HG03575 (cell line): ENCODE measurements at regions not wholly inside any gene's neighbourhood (a gene's known extent, or its start where the extent isn't known, plus 50 kb on each side); places are given as distances from the start of the nearest gene placed in this dataset.

ENCODE experiments used
- ATAC-seq: cut with Tn5 transposase; IDR thresholded peaks from one replicate; pipeline ENCODE4 v1.9.1; 2021; ENCODE audit not compliant: unreplicated experiment, insufficient number of reproducible peaks, low FRiP score; ENCODE audit errors: extremely low read depth

DNA sequence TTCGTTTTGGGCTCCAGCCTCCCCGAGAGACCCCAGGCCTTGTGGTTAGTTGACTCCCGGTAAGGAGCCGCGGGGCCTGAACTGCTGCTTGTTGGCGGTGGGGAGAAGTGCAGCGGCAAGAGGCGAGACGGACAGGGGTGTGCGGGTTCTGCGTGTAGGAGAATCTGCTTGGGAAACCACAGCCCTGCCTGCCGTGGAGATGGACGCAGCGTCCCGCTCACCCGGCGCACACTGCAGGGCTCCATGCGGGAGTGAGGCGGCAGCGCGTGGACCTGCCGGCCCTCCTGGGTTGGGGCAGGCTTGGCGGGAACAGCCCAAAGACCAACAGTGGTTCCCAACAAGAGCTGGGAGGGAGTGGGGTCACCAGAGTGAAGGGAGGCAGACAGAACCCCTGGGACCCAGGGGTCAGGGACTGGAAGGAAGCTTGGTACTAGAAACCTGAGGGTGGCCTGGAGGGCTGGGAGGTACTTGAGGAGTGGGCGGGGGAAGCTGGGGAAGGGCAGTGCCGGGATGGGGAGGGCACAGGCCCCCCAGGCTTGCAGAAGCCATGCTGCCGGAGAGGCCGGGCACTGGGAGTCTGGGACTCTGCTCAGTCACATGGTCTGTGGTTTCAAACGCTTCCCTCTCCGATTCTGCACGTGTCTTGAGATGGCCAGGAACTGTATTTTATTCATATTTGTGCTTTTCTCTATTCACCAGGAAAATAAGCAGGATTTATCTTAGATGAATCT, 70.8 kb downstream of the RGS12 start:
- no peak for ATAC-seq

DNA sequence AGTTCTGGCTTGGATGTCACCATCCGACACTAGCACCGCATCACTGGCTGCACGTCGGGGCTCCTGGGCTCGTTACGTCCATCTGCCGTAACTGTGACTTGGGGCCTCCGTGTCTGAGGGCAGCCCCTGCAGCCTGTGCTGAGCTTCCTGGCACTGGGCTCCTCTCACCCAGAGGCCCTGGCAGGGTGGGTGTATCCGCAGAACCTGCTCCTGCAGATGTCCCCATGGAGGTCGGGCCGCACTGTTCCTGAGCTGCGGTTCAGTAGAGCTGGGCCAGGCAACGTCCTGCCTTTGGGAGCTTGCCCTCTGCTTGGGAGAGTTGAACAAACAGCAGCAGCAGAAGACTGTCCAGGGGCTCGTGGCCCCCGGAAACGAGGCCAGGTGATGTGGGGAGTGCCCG, 71.4 kb downstream of the RGS12 start:
- ATAC-seq: no peak

DNA sequence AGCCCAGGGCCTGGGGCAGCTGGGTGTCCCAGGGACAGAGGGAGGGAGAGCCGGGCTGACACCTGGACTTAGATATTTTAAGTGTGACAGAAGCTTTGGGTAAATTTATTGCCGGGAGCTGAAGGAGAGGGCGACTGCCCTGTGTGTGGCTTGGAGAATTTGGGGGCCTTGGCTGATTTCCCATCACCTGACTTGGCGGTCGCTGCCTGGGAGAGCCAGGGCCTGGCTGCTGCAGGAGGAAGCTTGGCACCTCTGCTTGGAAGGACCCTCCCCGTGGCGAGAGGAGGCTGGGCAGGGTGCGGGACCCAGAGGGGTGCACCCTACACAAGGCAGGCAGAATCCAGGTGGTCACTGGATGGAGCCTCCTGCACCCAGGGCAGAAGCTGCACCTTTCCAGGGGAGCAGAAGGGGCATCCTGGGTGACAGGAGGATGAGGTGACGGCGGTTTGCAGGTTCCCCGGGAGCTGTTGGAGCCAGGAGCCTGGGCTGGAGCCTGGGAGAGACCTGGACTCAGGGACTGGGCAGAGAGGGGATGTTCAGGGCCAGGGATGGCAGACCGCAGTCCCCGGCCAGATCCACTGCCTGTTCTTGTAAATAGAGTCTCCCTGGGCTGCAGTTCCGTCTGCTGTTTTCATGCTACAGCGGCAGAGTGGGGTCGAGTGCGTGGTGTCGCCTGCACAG, 72.0 kb downstream of the RGS12 start:
- no peak for ATAC-seq

DNA sequence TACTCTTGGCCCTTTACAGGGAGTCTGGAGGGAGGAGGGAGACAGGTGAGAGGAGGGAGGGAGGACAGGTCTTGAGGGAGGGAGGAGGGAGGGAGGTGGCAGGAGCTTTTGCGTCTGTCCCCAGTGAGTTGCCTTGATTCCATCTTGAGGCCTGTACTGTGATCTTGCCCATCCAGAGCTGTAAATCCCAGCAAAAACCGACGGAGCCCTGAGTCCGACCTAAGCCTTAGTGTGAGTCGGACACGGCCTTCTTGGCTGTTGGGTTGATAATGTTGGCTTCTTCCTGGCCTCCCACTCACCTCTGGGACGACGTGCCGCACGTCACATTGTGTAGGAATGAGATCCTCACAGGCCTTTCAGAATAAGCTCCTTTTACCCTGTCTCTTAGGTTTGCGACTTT, 72.5 kb downstream of the RGS12 start:
- no peak for ATAC-seq

DNA sequence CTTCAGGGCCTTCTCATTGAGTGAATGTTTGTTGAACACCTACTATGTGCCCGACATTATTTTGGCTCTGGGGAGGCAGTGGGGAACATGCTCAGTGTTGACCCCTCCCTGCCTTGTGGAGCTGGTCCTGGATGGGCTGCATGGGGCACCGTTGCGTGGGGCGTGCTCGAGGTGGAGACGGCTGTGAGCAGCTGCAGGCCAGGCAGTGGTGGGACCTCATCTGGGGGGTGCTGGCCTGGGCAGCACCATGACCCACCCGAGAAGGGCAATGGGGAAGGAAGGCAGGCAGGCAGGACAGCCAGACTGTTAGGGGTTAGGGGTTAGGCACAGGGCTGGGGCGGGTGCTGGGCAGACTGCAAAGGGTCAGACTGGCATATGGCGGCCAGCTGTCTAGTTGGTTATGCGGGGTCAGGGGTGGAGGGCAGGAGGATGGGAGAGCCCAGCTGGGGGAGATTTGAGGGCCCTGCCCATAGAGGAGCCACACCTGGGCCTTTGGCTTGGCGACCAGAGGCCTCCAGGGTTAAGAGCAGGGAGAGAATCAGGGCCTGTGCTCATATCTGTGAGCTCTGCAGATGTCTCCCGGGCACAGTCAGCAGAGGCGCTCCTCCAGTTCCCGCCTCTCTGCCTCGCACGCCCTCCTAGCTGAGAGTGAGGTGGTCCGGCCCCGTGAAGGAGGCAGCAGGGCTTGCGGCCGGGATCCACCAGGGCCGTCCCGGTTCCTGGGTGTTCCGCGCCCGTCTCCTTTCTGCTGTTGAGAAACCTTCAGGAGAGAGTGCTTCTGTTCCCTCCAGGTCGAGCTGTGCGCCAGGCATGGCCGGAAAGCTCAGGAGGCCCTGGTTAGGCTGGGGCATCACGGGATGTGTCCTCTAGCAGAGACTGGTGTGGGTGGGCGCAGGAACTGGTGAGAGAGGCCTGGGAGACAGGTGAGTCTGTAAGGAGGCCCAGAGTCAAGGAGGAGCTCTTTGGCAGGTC, 73.3 kb downstream of the RGS12 start:
- ATAC-seq: no peak

DNA sequence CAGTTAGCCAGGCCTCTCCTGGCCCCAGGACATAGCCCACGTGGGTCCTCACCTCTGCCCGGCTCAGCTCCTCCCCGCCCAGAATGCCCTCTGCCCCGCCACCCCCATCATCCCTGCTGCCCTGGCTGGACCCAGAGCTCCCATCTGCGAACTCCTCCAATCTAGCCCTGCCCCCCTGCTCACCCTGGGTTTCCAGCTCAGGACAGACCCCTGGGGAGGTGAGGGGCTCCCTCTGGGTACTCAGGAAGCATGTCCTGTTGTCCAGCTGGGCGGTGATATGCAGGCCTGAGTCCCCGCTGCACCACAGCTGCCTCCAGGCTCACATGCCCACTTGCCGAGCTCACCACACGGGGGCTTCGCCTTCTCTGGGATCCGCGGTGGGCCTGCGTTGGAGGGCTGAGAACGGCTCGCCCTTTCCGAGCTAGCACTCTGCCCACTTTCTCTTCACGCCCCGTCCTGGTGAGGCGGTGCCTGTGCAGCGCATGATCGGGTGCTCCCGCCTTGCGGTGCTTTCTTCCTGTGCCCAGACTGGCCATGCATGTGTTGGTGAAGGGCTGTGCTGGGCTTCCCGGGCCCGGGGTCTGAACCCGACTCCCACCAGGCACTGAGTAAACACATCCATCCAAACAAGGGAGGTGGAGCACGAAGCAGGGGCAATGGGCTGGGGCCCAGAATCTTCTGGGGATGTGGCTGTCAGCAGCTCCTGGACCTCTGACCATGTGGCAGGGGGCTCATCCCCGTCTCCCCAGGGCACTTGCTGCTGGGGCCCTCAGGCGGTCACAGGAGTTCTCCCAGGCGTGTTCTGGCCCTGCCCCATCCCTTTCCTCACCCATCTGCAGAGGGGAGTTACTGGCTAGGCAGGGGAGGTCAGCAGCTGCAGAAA, 74.3 kb downstream of the RGS12 start:
- ATAC-seq: no peak

DNA sequence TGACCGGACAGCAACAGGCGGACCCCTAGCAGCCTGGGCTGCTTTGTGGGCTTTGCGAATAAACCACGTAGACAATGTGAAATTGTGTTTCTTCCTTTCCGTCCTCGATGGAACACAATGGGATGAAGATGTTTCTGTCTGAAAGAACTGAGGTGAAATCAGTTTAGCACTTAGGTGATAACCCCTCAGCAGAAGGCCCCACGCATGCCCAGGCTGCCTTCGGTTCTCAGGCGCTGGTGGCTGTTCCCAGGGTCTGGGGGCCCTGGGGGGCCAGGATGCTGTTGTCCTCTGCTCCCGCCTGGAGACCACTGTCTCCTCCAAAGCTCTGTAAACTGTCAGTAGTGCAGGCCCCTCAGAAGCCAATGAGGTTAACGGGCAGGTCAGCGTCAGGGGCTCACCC, 73.9 kb upstream of the HGFAC start:
- no peak for ATAC-seq

DNA sequence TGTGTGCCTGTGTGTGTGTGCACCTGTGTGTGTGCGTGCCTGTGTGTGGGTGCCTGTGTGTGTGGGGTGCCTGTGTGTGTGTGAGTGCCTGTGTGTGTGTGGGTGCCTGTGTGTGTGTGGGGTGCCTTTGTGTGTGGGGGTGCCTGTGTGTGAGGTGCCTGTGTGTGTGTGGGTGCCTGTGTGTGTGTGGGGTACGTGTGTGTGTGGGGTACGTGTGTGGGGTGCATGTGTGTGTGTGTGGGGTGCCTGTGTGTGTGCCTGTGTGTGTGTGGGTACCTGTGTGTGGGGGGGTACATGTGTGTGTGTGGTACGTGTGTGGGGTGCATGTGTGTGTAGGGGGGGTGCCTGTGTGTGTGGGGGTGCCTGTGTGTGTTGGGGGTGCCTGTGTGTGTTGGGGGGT, 73.4 kb upstream of the HGFAC start:
- ATAC-seq: no peak

DNA sequence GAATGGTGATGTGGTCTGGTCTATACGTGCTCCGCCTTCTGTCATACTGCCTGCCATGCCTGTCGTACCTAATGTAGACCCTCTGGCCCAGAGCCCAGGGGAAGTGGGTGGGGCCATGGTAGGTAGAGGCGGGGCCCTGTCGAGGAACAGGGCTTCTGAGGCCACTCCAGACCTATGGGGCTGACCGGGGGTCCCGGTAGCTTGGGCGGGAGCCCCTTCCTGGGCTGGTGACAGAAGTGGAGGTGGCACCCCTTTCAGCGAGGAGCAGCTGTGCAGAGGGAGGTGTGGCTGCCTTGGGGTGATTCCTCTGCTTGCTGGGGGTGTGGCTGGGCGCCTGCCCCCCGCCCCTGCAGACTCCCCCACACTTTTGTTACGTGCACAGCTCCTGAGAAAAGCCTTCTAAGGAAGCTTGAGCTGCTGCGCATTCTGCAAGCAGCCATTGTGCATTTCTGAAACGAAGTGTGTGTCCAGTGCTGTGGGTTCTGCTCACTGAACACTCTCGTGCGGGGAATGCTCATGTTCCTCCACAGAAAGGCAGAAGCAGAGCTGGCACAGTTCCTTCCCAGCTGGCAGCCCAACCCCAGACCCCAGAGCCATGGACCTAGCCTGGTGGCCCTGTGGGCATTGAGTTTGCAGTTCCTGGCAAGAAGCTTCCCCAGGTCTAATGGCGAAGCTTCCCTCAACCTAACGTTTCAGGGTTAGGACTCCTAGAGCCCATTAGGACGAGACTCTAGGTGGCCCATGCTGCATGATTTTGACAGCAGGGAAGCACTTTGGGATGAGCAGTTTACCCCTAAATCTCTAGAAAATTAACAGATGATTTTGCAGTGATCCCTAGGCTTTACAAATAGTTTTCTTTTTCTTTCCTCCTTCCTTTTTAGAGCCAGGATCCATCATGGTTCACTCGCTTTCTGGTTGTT, 72.7 kb upstream of the HGFAC start:
- no peak for ATAC-seq

DNA sequence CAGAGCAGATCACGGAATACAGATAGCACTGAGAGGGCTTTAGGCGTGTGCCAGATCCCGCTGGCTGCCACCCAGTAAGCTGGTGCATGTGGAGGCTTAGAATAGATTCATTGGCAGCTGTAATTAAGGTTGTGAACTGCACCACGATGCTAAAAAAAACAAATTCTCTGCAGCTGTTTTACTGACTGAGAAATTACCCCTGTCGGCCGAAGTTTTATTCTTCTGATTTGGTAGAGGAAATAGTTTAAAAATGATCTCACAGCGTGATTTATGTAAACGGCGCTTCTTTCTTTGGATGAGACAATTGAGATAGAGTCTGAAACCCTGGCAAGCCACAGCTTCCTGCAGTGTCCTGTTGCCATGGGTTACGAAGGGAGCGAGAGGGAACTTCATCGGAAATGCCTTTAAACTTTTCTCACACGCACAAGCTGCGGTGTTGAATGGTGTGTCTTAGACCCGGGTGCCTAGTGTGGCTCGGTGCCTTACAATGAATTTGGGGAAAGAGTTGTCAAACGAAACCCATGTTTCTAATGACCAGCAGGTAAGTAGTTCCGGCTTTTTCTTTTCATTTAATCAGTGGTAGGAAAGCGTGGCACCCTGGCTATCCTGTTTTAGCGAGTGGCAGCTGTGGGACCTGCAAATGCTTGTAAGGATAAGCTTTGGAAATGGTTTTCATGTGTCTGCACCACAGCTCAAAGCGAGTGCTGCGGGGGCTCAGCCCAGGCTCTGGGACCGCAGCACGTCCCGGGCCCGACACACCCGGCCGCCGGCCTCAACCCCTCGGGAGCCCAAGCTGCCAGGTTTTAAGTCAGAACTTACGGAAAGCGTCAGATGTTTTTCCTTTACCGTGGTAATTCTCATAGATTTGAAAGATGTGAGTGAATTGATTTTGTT, 71.7 kb upstream of the HGFAC start:
- no peak for ATAC-seq

DNA sequence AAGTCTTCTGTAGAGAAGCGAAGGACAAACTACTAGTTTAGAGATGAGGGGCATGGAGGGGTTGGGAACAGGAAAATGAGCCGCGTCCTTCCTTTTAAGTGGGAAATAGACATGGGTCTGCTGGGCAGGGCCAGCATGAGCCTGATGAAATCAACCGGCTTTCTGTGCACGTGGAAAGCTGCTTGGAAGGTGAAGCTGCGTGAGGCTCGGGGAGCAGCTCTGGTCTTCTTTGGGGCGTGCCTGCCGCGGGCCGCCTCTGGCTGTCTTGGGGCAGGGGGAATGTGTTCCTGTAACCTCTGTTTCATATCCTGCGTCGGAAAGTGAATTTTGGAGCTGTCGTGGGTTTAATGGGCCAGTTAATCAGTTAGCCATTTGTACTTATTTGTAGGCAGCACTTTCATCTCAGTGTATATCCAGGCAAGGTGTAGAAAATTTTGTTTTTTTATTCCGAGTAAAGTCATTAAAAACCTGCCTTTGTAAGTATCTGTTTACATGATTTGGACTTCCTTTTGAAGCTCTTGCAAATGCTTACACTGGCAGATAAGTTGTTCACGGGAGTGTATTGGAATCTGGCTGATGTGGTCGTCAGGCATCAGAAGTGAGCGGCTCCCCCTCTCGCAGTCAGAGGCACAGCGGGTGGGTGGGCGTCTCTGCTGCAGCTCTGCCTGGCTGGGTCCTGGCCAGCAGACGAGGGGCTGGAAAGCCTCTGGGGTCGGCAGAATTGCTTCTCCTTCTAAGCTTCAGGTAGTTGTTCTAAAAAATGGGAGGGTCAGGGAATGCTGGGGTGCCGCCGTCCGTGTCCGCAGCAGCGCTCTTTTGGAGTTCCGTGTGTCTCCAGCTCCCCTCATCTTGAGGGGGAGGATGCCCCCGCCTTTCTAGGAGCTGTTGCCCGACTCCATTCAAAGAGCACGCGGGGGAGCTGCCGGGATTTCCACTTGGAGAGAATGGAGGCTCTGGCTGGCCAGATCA, 70.5 kb upstream of the HGFAC start:
- ATAC-seq: no peak

DNA sequence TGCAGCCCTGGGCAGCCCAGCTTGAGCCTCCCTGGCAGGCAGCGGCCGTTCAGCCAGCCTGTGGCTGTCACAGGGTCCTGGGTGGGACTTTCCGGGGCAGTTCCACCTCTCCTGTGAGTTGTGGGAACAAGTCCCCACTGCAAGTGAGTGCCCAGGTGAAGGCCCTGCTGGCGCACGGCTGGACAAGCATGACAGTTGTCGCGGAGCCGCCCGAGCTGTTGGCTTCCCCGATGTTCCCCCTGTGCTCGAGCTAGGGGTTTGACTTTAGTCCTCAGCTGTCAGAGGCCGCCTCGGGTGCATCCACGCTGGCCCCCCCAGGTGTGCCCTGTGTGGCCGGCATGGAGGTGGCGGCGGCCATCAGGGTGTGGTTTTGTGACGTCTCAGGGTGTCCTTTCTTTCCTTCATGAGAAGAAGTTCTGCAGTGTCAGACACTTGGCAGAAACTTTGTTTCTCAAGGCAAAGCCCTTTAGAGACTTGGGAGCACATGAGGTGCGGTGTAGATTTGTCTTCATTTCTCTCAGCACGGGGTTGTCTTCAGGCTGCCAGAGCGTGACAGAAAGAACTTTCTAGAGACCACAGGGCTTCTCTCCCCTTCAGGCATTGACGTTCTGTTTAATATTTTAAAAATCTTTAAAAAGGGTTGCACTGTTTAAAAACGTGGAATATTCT, 69.4 kb upstream of the HGFAC start:
- ATAC-seq: no peak

DNA sequence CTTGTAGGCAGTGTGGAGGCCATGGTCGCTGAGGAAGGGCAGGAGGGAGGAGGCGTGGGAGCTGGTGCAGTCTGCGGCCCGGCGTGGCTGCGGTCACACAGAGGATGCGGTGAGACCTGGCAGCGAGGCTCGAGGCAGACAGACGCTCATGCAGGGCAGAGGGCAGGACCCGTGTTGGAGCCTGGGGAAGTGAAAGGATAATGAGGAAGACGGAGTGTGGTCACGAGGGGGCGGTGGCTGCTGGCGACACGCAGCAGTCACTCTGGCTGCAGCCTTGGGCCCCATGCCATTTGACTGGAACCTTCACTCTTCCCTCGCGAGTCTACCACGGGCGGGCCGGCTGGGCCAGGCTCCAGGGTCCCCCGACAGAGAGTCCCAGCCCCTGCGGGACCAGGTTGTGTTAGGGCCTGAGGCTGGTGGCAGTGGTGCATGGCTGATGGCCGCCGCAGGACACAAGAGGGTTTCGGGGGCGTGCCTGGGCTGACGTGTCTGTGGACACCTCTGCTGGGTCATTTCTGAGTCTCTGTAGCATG, 68.8 kb upstream of the HGFAC start:
- no peak for ATAC-seq

DNA sequence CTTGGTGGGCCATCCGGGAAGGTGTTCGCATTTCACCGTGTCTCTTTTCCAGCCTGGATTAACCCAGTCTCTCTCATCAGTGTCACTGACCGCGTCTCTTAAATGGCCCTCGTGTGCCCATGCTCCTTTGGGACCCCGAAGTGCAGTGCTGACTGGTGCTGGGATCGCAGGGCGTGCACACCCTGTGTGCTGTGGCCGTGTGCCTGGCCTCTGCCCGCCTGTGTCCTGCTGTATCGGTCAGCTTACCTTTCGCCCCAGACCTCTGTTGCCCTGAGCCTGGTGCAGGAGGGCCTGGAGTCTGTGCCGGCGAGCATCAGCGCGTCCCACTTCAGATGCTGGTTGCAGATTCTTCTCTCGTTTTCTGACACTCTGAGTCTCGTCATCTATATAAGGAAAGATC, 68.3 kb upstream of the HGFAC start:
- ATAC-seq: no peak

DNA sequence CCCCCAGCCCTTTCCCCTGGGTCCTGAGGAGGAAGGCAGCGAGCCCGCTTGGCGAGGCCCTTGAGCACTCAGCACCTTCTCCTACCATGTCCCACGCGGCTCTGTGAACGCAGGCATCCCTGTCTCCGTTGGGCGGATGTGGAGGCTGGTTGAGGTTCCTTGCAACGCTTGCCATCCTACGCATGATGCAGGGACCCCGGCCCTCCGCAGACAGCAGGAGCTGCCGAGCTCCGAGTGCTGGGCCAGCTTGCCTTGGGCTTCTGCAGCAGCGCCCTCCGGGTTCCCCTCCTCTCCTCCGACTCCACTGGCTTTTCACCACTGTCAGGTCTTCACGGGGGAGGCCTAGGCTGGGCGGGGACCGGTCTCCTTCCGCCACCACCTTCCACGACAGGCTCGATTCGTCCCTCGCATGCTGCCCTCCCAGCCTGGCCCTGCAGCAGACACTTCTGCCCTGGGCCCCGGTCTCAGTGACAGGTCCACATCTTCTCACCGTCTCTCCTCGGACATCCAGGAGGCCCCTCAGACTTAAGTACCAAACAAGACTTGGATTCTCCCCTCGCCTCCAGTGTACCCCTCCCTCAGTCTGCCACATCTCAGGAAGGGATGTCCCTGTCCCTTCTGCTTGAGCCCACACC, 67.6 kb upstream of the HGFAC start:
- ATAC-seq: no peak
